ENCODE measurements at regions not wholly inside any gene's neighbourhood (a gene's known extent, or its start where the extent isn't known, plus 50 kb on each side); places are given as distances from the start of the nearest gene placed in this dataset.

DNA sequence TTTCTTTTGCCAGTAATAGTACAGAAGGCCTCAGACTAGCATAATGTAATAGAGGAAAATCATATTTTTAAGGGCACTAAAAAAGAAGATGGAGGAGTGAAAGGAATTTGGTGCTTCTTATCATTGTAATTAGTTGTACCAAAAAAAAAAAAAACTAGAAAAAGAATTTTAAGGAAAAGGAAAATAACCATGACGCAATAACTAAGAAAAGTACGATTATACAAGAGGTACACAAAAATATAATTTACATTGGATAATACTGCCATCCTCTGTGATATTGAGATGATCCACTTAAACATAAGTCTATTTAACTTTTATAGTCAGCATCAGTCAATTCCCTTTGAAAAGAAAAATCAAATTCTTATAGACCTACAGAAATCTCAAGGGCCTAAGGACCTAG lies 146.7 kb upstream of the IRX5 start:
- Histone ChIP-seq H3K27ac (ENCODE audit: low read depth, low read length) (no peak overlapping the region), H3K4me1 (ENCODE audit: control insufficient read depth, insufficient read depth, low read length) (no peaks in the 10 kb centered on the region), H3K9me3 (ENCODE audit: control insufficient read depth, insufficient read depth, low read length) (0 out of 2 replicates have a peak, but pooled peaks cover 4% of the 10 kb centered on the region), H3K27me3 (ENCODE audit: control insufficient read depth, insufficient read depth, low read length) (no peaks in the 10 kb centered on the region), H3K36me3 (ENCODE audit: control insufficient read depth, insufficient read depth, low read length) (no peaks in the 10 kb centered on the region), H3K9ac (ENCODE audit: low read depth, low read length) (no peak overlapping the region), H3K4me3 (ENCODE audit: low read depth, low read length) (no peak overlapping the region)

DNA sequence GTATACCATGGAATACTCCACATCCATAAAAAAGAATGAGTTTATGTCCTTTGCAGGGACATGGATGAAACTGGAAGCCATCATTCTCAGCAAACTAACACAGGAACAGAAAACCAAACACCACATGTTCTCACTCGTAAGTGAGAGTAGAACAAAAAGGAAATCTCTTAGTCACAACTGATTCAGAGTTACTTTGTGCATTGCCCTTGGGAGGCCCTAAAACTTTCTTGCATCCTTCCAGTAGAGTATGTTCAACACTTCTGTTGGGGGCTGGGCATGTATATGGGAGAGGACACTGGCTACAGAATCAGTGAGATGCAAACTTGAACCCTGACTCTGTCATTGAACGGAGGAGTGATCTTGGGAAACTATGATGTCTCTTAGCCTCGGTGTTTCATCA lies 147.4 kb upstream of the IRX5 start:
- H3K4me3 ChIP-seq (ENCODE audit: low read depth, low read length): no peak overlapping the region
- H3K9ac ChIP-seq (ENCODE audit: low read depth, low read length): no peak overlapping the region
- H3K27me3 ChIP-seq (ENCODE audit: control insufficient read depth, insufficient read depth, low read length): no peaks in the 10 kb centered on the region
- H3K27ac ChIP-seq (ENCODE audit: low read depth, low read length): no peak overlapping the region
- H3K4me1 ChIP-seq (ENCODE audit: control insufficient read depth, insufficient read depth, low read length): no peaks in the 10 kb centered on the region
- H3K36me3 ChIP-seq (ENCODE audit: control insufficient read depth, insufficient read depth, low read length): no peaks in the 10 kb centered on the region
- H3K9me3 ChIP-seq (ENCODE audit: control insufficient read depth, insufficient read depth, low read length): 0 out of 2 replicates have a peak, but pooled peaks cover 4% of the 10 kb centered on the region

DNA sequence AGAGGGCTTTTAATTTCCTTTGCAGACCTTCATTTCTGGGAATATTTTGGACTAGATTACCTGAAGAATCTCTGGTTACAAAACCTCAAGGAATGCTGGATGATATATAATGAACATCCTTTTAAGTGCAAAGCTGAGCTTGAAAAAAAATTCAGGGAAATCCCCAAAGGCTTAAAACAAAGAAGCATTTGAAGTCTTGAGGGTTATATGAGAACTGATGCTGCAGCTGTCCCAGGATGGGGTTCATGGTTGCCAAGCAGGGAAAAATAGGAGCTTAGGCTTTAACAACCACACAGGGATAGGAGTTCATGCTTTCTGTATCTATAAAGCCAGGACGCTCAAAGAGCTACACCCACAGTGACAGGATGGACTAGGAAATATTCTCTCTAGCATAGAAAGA lies 150.4 kb upstream of the IRX5 start:
- Histone ChIP-seq H3K9ac (ENCODE audit: low read depth, low read length) (no peak overlapping the region), H3K4me1 (ENCODE audit: control insufficient read depth, insufficient read depth, low read length) (no peaks in the 10 kb centered on the region), H3K27me3 (ENCODE audit: control insufficient read depth, insufficient read depth, low read length) (no peaks in the 10 kb centered on the region), H3K4me3 (ENCODE audit: low read depth, low read length) (no peak overlapping the region), H3K36me3 (ENCODE audit: control insufficient read depth, insufficient read depth, low read length) (no peaks in the 10 kb centered on the region), H3K9me3 (ENCODE audit: control insufficient read depth, insufficient read depth, low read length) (no peaks in the 10 kb centered on the region), H3K27ac (ENCODE audit: low read depth, low read length) (no peak overlapping the region)

DNA sequence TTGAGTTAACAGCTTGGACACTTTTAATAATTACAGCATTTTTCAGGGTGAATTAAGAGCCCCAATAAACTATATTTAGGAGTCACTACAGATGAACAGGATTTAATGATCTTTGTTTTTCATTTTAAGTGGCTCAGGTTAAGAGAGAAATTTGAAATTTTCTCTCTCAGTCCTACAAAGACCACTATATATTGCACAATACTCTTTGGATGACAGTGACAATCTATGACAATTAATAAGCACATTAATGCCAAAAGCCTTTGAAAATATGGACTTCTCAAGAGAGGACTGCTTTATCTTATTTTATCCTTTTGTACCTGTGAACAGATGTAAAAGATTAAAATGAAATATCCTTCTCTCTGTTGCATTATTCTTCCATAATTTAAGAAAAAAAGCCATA lies 151.1 kb upstream of the IRX5 start:
- H3K4me3 ChIP-seq (ENCODE audit: low read depth, low read length): no peak overlapping the region
- H3K9me3 ChIP-seq (ENCODE audit: control insufficient read depth, insufficient read depth, low read length): no peaks in the 10 kb centered on the region
- H3K36me3 ChIP-seq (ENCODE audit: control insufficient read depth, insufficient read depth, low read length): no peaks in the 10 kb centered on the region
- H3K27ac ChIP-seq (ENCODE audit: low read depth, low read length): no peak overlapping the region
- no peaks in the 10 kb centered on the region for H3K4me1 ChIP-seq (ENCODE audit: control insufficient read depth, insufficient read depth, low read length)
- no peak overlapping the region for H3K9ac ChIP-seq (ENCODE audit: low read depth, low read length)
- no peaks in the 10 kb centered on the region for H3K27me3 ChIP-seq (ENCODE audit: control insufficient read depth, insufficient read depth, low read length)

DNA sequence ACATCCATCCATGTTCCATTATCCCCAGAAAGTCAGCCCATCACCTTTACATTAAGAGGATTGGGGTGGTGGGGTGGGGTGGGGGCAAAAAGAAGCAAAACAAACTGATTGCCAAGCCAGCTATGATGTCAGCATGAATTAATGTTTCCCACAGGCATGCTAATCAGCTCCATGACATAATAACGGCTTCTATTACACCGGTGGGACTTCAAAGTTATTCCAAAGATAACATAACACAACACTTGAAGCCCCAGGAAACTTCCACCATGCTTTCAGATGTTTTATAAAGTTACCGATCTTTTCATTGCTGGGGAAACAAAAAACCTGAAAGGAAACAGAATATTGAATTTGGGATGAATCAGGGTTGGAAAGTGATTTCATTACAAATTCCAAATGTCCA lies 155.9 kb upstream of the IRX5 start:
- H3K36me3 ChIP-seq (ENCODE audit: control insufficient read depth, insufficient read depth, low read length): no peaks in the 10 kb centered on the region
- H3K27ac ChIP-seq (ENCODE audit: low read depth, low read length): no peak overlapping the region
- H3K4me1 ChIP-seq (ENCODE audit: control insufficient read depth, insufficient read depth, low read length): no peaks in the 10 kb centered on the region
- no peak overlapping the region for H3K9ac ChIP-seq (ENCODE audit: low read depth, low read length)
- no peaks in the 10 kb centered on the region for H3K9me3 ChIP-seq (ENCODE audit: control insufficient read depth, insufficient read depth, low read length)
- H3K4me3 ChIP-seq (ENCODE audit: low read depth, low read length): no peak overlapping the region
- H3K27me3 ChIP-seq (ENCODE audit: control insufficient read depth, insufficient read depth, low read length): no peaks in the 10 kb centered on the region

DNA sequence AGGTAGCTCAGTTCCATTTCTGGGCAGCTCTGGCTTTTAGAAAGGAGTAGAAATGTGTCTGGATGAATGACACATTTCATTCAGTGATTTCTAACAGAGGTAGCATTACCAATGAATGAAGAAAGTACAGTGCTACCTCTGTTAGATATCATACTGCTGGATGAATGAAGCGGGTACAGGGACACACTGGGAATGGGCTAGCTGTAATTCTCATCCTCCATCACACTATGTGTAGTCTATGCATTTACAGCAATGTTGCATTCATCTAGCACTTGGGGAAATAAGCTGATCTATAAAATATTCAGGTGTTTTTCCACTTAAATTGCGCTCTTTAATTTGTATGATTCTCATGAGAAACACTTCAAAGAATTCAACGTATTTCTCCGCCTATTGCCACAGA lies 158.3 kb upstream of the IRX5 start:
- no peak overlapping the region for H3K27ac ChIP-seq (ENCODE audit: low read depth, low read length)
- H3K27me3 ChIP-seq (ENCODE audit: control insufficient read depth, insufficient read depth, low read length): no peaks in the 10 kb centered on the region
- no peak overlapping the region for H3K4me3 ChIP-seq (ENCODE audit: low read depth, low read length)
- H3K4me1 ChIP-seq (ENCODE audit: control insufficient read depth, insufficient read depth, low read length): no peaks in the 10 kb centered on the region
- H3K36me3 ChIP-seq (ENCODE audit: control insufficient read depth, insufficient read depth, low read length): no peaks in the 10 kb centered on the region
- H3K9me3 ChIP-seq (ENCODE audit: control insufficient read depth, insufficient read depth, low read length): no peaks in the 10 kb centered on the region
- no peak overlapping the region for H3K9ac ChIP-seq (ENCODE audit: low read depth, low read length)

DNA sequence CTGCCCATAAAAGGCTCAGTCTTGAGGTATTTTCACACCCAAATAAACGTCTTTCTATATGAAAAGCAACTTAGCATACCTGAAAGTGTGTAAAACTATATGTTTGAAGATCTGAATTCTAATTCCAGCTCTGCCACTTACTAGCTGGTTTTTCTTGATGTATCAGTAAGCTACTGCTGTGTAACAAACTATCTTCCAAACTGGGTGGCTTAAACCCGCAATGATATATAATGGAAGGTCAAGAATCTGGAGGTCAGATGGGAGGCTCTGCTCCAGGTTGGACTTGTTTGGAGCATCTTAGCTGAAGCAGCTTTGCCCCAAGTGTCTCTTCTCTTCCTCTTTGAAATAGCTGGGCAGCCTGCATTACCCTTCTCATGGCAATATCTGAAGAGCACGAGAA lies 164.3 kb upstream of the IRX5 start:
- peaks cover 4% of the 10 kb centered on the region; the same call in 1 of the 2 replicates for H3K9me3 ChIP-seq (ENCODE audit: control insufficient read depth, insufficient read depth, low read length)
- no peaks in the 10 kb centered on the region for H3K27me3 ChIP-seq (ENCODE audit: control insufficient read depth, insufficient read depth, low read length)
- H3K27ac ChIP-seq (ENCODE audit: low read depth, low read length): no peak overlapping the region

DNA sequence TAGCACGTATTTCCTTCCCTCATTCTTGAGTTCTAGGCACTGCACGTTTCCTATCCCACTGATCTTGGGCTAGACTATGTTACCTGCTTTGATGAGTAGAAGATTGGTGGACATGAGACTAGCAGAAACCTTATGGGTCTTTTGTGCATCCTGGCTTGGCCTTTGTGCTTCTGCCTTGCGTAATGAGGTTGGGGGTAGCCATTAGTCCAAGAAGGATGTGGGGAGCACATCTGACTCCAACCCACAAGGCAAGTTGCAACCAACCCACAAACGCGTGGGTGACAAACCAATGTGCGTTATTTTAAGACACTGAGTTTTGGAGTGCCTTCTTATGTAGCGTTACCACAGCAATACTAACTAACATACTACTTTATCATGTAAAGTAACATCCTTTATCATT lies 180.4 kb upstream of the IRX5 start:
- peaks cover 7% of the 10 kb centered on the region; the same call in 1 of the 2 replicates for H3K4me1 ChIP-seq (ENCODE audit: control insufficient read depth, insufficient read depth, low read length)
- no peaks in the 10 kb centered on the region for H3K36me3 ChIP-seq (ENCODE audit: control insufficient read depth, insufficient read depth, low read length)
- H3K4me3 ChIP-seq (ENCODE audit: low read depth, low read length): no peak overlapping the region
- no peak overlapping the region for H3K27ac ChIP-seq (ENCODE audit: low read depth, low read length)
- H3K9me3 ChIP-seq (ENCODE audit: control insufficient read depth, insufficient read depth, low read length): no peaks in the 10 kb centered on the region
- no peak overlapping the region for H3K9ac ChIP-seq (ENCODE audit: low read depth, low read length)
- H3K27me3 ChIP-seq (ENCODE audit: control insufficient read depth, insufficient read depth, low read length): no peaks in the 10 kb centered on the region; the same call in 1 of the 2 replicates

More for the DNA sequence above, 164.3 kb upstream of the IRX5 start:
- no peaks in the 10 kb centered on the region for H3K36me3 ChIP-seq (ENCODE audit: control insufficient read depth, insufficient read depth, low read length)
- no peaks in the 10 kb centered on the region for H3K4me1 ChIP-seq (ENCODE audit: control insufficient read depth, insufficient read depth, low read length)
- H3K4me3 ChIP-seq (ENCODE audit: low read depth, low read length): no peak overlapping the region
- H3K9ac ChIP-seq (ENCODE audit: low read depth, low read length): no peak overlapping the region

DNA sequence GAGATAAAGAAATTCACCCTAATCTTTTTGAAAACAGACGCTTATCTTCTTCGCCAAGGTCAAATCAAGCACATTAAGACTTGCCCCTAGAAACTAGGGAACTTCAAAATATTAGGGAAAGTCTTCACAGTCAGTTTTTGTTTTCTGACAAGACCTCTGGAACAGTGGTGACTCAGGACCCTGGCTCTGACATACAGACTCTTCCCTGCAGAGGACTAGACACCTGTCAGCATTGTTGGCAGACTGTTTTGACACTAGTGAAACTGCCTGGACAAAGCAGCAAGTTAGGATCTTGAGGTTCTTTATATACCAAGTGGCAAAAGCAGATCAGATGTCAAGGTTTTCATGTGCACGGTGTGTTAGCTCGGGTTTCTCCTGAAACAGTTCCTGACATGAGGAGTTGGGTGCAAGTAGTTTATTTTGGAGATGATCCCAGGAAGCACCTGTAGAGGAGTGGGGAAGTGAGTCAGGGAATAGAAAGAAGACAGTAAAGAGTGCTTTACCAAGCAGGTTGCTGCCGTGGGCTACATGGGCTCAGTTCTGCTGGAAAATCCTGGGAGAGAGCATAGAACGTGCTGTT lies 182.0 kb upstream of the IRX5 start:
- Histone ChIP-seq H3K9ac (ENCODE audit: low read depth, low read length) (no peak overlapping the region), H3K9me3 (ENCODE audit: control insufficient read depth, insufficient read depth, low read length) (no peaks in the 10 kb centered on the region), H3K36me3 (ENCODE audit: control insufficient read depth, insufficient read depth, low read length) (no peaks in the 10 kb centered on the region), H3K4me1 (ENCODE audit: control insufficient read depth, insufficient read depth, low read length) (peaks cover 7% of the 10 kb centered on the region; the same call in 1 of the 2 replicates), H3K4me3 (ENCODE audit: low read depth, low read length) (no peak overlapping the region), H3K27me3 (ENCODE audit: control insufficient read depth, insufficient read depth, low read length) (no peaks in the 10 kb centered on the region; the same call in 1 of the 2 replicates), H3K27ac (ENCODE audit: low read depth, low read length) (no peak overlapping the region)

DNA sequence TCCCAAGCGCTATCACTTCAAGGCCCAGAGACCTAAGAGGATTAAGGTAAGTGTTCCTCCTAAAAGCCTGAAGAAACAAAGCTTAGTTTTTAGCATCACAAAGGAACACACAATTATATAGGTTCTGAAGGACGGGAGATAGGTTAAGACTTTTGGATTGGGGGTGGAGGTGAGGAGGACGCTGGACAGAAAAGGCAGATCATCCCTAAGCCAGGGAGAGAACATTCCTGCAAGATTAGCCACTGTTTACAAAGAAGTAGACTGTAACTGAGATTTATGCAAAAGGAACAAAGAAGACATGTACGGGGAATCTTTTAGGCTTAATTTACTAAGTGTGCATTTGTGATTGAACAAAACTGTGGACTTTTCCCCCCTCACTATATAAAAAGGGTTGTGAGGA lies 184.1 kb upstream of the IRX5 start:
- Histone ChIP-seq H3K4me1 (ENCODE audit: control insufficient read depth, insufficient read depth, low read length) (peaks cover 7% of the 10 kb centered on the region; the same call in 1 of the 2 replicates), H3K9me3 (ENCODE audit: control insufficient read depth, insufficient read depth, low read length) (no peaks in the 10 kb centered on the region), H3K4me3 (ENCODE audit: low read depth, low read length) (no peak overlapping the region), H3K27ac (ENCODE audit: low read depth, low read length) (no peak overlapping the region), H3K9ac (ENCODE audit: low read depth, low read length) (no peak overlapping the region), H3K27me3 (ENCODE audit: control insufficient read depth, insufficient read depth, low read length) (no peaks in the 10 kb centered on the region; the same call in 1 of the 2 replicates), H3K36me3 (ENCODE audit: control insufficient read depth, insufficient read depth, low read length) (no peaks in the 10 kb centered on the region)

DNA sequence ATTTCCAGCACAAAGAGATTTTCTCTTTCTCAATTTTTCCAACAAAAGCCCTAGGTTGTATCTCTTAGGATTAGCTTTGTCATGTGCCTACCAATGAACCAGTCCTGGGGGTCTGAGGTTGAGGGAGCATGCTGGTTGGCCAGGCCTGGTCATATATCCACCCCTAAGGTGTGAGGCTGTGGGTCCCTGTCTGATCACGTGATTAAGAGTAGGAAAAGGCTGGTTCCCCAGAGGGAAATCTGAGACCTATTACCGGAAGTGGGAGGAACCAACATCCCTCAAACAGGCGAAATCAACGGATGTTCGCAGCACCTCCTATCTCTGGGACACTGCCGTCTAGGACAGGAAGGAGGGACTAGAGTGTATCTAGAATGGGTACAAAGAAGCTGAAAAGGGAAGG lies 185.7 kb upstream of the IRX5 start:
- Histone ChIP-seq H3K4me3 (ENCODE audit: low read depth, low read length) (no peak overlapping the region), H3K9ac (ENCODE audit: low read depth, low read length) (no peak overlapping the region), H3K4me1 (ENCODE audit: control insufficient read depth, insufficient read depth, low read length) (peaks cover 7% of the 10 kb centered on the region; the same call in 1 of the 2 replicates), H3K27me3 (ENCODE audit: control insufficient read depth, insufficient read depth, low read length) (no peaks in the 10 kb centered on the region; the same call in 1 of the 2 replicates), H3K27ac (ENCODE audit: low read depth, low read length) (no peak overlapping the region), H3K36me3 (ENCODE audit: control insufficient read depth, insufficient read depth, low read length) (no peaks in the 10 kb centered on the region), H3K9me3 (ENCODE audit: control insufficient read depth, insufficient read depth, low read length) (no peaks in the 10 kb centered on the region)

Measured in HUES48 (cell line).